ENCODE measurements at regions not wholly inside any gene's neighbourhood (a gene's known extent, or its start where the extent isn't known, plus 50 kb on each side); places are given as distances from the start of the nearest gene placed in this dataset.

DNA sequence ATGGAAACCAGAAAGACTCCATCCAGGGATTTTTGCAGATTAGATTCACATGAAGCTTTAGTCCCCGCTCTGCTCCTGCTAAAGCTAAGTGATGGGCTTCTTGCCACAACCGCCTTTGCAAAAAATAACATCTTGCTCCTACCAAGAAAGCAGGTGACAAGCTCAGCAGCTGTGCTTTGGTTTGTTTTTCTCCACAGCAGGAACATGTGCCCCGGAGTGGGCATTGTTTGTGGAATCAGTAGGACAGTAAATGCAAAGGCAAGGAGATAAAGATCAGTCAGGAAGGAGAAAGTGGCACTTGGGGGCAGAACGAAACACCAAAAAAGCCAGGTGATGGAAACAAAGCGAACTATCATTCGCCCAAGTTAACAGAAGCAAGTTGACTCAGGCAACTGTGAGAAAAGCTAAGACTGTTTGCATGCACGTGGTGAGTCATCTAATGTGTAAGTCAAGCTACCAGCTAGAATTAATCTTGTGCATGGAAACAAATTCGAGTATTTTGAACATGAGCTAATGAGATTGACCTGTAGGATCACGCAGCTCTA is 165.5 kb upstream of the PLXNC1 start:
- no peak for DNase-seq
- Histone ChIP-seq H3K9me3 (no peaks in the 10 kb centered on the region), H3K27me3 (no peaks in the 10 kb centered on the region), H3K4me1 (peaks cover 0 to 34% (median 5%) of the 10 kb centered on the region in 3 donors), H3K4me3 (no peak overlapping the region), H3K27ac (peak overlapping the region in 2 of 4 donors; percentile 27 to 32), H3K36me3 (no peaks in the 10 kb centered on the region)
- TF ChIP-seq POLR2A (IDR thresholded peaks at IDR 0.05), result no peak
- TF ChIP-seq, protein P1, sequence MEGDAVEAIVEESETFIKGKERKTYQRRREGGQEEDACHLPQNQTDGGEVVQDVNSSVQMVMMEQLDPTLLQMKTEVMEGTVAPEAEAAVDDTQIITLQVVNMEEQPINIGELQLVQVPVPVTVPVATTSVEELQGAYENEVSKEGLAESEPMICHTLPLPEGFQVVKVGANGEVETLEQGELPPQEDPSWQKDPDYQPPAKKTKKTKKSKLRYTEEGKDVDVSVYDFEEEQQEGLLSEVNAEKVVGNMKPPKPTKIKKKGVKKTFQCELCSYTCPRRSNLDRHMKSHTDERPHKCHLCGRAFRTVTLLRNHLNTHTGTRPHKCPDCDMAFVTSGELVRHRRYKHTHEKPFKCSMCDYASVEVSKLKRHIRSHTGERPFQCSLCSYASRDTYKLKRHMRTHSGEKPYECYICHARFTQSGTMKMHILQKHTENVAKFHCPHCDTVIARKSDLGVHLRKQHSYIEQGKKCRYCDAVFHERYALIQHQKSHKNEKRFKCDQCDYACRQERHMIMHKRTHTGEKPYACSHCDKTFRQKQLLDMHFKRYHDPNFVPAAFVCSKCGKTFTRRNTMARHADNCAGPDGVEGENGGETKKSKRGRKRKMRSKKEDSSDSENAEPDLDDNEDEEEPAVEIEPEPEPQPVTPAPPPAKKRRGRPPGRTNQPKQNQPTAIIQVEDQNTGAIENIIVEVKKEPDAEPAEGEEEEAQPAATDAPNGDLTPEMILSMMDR (IDR thresholded peaks at IDR 0.05), result peak in 1 of 6 experiments; percentile 12
- intact Hi-C loops (cut with DNase I), result loop anchor here (10.0 kb wide), 1 partner anchor 112 kb away; no protein-coding TSS in a partner anchor
- 19 to 29% methylated on average over 9 of the region's 9 CpGs for WGBS, 2 donors

DNA sequence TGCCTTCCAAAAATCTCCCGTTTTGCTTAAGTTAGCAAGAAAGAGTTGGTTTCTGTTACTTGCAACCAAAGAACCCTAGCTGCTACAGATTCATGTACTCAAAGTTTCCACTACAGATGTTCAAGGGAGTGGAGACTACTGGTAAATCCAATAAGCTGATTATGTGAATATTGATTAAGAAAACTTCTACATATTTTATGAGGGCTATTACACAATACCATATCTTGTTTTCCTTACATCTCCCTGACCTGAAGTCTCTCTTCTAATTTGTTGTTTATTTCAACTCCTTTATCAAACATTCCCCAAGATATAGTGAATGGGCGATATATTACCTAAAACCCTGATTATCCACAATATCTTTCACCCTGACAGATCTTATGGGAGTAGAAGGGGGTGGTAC is 164.4 kb upstream of the PLXNC1 start:
- no peak for DNase-seq
- Histone ChIP-seq H3K4me1 (peaks cover 0 to 24% (median 3%) of the 10 kb centered on the region in 3 donors), H3K36me3 (no peaks in the 10 kb centered on the region), H3K9me3 (no peaks in the 10 kb centered on the region), H3K27me3 (no peaks in the 10 kb centered on the region), H3K4me3 (no peak overlapping the region), H3K27ac (peak overlapping the region in 1 of 4 donors; percentile 13)
- 78 to 85% methylated on average over 2 of the region's 2 CpGs for WGBS, 2 donors
- intact Hi-C loops (cut with DNase I), result loop anchor here (10.0 kb wide), 1 partner anchor 111 kb away; no protein-coding TSS in a partner anchor
- TF ChIP-seq, protein P1 (IDR thresholded peaks at IDR 0.05), result no peak
- no peak for TF ChIP-seq POLR2A (IDR thresholded peaks at IDR 0.05)

DNA sequence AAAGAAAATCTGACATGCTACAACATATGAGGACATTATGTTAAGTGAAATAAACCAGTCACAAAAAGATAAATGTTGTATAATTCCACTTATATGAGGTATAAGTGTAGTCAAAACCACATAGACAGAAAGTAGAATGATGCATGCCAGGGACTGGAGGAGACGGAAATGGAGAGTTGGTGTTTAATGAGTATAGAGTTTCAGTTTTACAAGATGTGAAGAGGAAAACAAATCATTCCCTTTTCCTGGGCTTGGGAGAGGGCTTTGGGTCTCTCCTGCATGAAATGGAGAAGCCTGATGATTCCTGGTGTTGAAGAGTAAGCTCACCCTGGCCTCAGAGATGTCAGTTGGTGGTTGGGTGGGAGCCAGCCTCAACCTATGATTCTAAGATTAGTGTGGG is 158.4 kb upstream of the PLXNC1 start:
- Histone ChIP-seq H3K36me3 (no peaks in the 10 kb centered on the region), H3K4me3 (no peak overlapping the region), H3K27ac (no peak overlapping the region), H3K27me3 (no peaks in the 10 kb centered on the region), H3K4me1 (peaks cover 0 to 5% (median 0%) of the 10 kb centered on the region in 3 donors), H3K9me3 (no peaks in the 10 kb centered on the region)
- intact Hi-C loops (cut with DNase I), result loop anchor here (10.0 kb wide), 1 partner anchor 105 kb away; no protein-coding TSS in a partner anchor
- TF ChIP-seq, protein P1 (IDR thresholded peaks at IDR 0.05), result no peak
- TF ChIP-seq POLR2A (IDR thresholded peaks at IDR 0.05), result no peak
- 82% methylated on average over 1 of the region's 1 CpG for WGBS, 2 donors
- DNase-seq, result no peak

DNA sequence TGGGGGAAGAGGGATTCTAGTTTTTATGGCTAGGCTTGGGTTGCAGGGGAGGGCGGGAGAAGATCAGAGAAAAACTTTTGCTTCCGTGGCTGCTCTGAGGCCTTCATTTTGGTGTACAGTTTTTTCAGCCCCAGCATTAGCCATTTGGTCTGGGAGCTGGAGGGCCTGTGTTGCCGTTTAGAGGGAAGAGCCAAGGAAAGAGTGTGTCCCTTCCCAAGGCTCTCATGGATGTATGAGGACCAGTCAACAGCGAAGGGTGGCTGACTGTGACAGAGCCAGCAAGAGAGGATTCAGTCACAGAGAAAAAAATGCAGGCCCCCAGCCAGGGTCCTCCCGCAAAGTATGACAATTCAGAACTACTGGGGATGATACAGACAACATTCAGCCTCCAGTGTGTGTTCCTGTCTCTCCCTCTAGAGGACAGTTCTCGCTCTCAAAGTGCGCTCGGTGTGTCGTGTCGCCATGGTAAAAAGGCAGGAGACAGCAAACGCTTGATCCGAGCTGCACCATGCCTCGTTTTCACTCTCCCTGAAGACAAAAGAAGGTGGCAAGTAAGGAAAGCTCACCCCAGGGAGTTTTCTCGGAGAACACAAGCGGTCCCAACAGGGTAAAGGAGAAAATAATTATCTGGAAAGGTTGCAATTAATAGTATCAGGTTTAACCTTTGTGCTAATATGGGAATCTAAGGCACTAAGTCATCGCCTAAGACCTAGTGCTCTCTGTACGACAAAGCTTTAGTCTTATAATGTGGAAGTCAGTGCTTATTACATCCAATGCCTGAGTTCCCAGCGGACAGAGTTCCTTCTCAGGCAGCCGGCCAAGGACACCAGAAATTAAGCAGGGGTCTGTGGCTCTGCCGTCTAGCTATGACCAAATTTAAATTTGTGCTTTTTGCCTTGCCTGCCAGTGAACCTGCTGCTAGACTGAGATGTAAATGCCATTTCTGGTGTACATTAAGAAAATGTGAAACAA is 157.3 kb upstream of the PLXNC1 start:
- no peak for TF ChIP-seq POLR2A (IDR thresholded peaks at IDR 0.05)
- TF ChIP-seq, protein P1 (IDR thresholded peaks at IDR 0.05), result peak in 1 of 6 experiments; percentile 8
- Histone ChIP-seq H3K27ac (no peak overlapping the region), H3K4me3 (no peak overlapping the region), H3K4me1 (no peaks in the 10 kb centered on the region), H3K27me3 (no peaks in the 10 kb centered on the region), H3K9me3 (no peaks in the 10 kb centered on the region), H3K36me3 (no peaks in the 10 kb centered on the region)
- intact Hi-C loops (cut with DNase I), result no loop called here
- WGBS, 2 donors, result 77 to 79% methylated on average over 11 to 20 of the region's 20 CpGs
- DNase-seq, result no peak

Measured in esophagus squamous epithelium (tissue), 5 donors.